Hematopoietic multipotent progenitor cell treated with erythropoietin and hydrocortisone succinate and interleukin-3 and kit ligand, for 17 days (in vitro differentiated cells): ENCODE measurements at regions not wholly inside any gene's neighbourhood (a gene's known extent, or its start where the extent isn't known, plus 50 kb on each side); places are given as distances from the start of the nearest gene placed in this dataset.
"Not testable (repeated sequence)": the region's sequence is repeated elsewhere in the genome, so short reads cannot be mapped to it uniquely, and the experiment has no call there.

Source experiments
- DNase-seq: peaks from one replicate; pipeline ENCODE4 v3.0.0-alpha.2; 2015; ENCODE audit warnings: low spot score

- DNase-seq = not testable (repeated sequence)
Measured at GRCh38 chr2:89296820-89297398, 605.4 kb downstream of the RPIA start.

GRCh38 chr2:89299196-89299595, 607.7 kb downstream of the RPIA start:
- not testable (repeated sequence) for DNase-seq

DNA sequence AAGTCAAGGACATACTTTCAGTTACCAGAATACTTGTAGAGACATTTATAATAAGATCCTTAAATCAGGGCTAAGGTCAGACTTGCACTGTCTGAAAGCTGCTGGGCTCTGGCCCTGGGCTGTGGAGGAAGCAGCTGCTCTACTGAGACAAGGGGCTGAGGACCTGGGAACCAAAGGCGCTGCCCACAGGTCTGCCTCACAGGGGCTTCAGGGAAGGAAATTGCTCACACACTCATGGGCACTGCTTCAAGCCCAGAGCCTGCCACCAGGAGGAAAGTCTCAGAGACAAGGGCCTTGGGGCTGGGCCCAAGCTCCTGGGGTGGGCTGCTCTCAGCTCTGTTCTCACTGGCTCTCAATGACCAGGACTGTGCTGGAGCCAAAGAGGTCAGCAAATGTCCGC, 614.1 kb downstream of the RPIA start:
- not testable (repeated sequence) for DNase-seq

- DNase-seq = not testable (repeated sequence)
Measured at GRCh38 chr2:89306869-89307637, 615.6 kb downstream of the RPIA start.

GRCh38 chr2:89318990-89319389, 627.5 kb downstream of the RPIA start:
- DNase-seq = not testable (repeated sequence)

GRCh38 chr2:89325894-89326293, 634.4 kb downstream of the RPIA start:
- not testable (repeated sequence) for DNase-seq

GRCh38 chr2:89326455-89326854, 635.0 kb downstream of the RPIA start:
- not testable (repeated sequence) for DNase-seq

DNA sequence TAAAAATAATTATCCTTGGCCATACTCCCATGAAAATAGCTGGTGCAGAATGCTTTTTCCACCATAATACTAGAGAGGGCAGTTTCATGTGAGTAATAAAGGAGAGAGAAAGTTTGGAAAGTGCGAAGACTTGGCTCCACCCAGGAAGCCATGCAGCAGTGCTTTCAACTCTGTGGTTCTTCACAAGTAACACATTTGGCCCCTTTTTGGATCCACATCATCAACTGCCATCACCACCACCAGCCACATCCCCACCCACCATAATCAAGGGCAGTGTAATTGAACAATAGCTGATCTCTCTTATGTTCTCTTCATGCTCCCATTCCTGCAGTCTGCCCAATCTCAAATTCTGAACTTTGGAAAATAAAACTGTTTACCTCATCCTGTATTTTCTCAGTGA, 637.3 kb downstream of the RPIA start:
- DNase-seq = not testable (repeated sequence)
